Upper lobe of right lung (tissue), 1 donor: ENCODE measurements at regions not wholly inside any gene's neighbourhood (a gene's known extent, or its start where the extent isn't known, plus 50 kb on each side); places are given as distances from the start of the nearest gene placed in this dataset.

Experiments used
- ATAC-seq: fragments of 200-7000 bp; cut with Tn5 transposase; one replicate; pipeline ENCODE4 v1.9.1; 2020; ENCODE audit warnings: mild to moderate bottlenecking, moderate library complexity
- DNase-seq: peaks from one replicate; pipeline ENCODE4 v3.0.0-alpha.2; 2020
- H3K27ac ChIP-seq: fragments of 200-600 bp; one replicate; pipeline ENCODE4 v1.8.0; 2022
- H3K27me3 ChIP-seq: fragments of 200-600 bp; one replicate; pipeline ENCODE4 v1.8.0; 2022; ENCODE audit warnings: mild to moderate bottlenecking
- H3K36me3 ChIP-seq: fragments of 200-600 bp; one replicate; pipeline ENCODE4 v1.8.0; 2022
- H3K4me1 ChIP-seq: fragments of 200-600 bp; one replicate; pipeline ENCODE4 v1.8.0; 2022
- H3K4me3 ChIP-seq: fragments of 200-600 bp; one replicate; pipeline ENCODE4 v1.8.0; 2022; ENCODE audit warnings: mild to moderate bottlenecking
- H3K9me3 ChIP-seq: fragments of 200-600 bp; one replicate; pipeline ENCODE4 v1.8.0; 2022
- intact Hi-C: fragments of 100-400 bp; cut with DNase I; formaldehyde crosslinking; loops from one replicate; pipeline ENCODE4 v1.11.0; 2022
- TF ChIP-seq, protein P1 (sequence below): fragments of 200-600 bp; IDR thresholded peaks from one replicate; pipeline ENCODE4 v1.8.0; 2022; ENCODE audit warnings: antibody characterized with exemption
- donor health status: DM: no; HTN: yes; CAD: no; lungs with severe emphysema.

DNA sequence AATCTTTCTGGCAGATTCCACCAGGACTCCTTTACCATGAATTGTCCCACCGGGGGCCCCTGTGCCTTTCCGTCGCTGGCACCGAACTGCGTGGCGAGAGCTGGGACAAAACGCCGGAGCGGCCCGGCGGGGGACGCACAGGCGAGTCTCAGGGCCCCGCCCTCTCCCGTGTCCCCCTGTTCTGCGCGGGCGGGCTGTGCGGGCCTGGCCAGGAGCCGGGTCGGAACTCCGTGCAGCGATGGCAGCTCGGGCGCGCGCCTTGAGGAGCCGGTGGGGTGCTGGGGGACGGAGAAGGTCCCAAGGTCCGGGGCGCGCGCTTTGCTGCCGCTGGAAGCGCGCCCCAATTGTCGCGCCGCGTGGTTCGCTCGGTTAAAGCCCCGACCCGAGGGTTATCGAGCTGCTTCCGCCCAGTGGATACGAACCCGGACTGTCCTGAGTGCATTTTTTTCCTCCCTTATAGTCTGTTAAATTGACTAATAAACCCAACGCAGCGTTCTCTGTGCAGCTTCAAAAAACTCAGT is 125.3 kb downstream of the TMEM174 start:
- H3K4me3 ChIP-seq: no peak overlapping the region
- H3K36me3 ChIP-seq: no peaks in the 10 kb centered on the region
- H3K4me1 ChIP-seq: peaks cover 7% of the 10 kb centered on the region
- no peak overlapping the region for H3K27ac ChIP-seq
- ATAC-seq (no peak), DNase-seq (no peak)
- peaks cover 90% of the 10 kb centered on the region for H3K27me3 ChIP-seq
- intact Hi-C loops: no loop called here
- TF ChIP-seq, protein P1, sequence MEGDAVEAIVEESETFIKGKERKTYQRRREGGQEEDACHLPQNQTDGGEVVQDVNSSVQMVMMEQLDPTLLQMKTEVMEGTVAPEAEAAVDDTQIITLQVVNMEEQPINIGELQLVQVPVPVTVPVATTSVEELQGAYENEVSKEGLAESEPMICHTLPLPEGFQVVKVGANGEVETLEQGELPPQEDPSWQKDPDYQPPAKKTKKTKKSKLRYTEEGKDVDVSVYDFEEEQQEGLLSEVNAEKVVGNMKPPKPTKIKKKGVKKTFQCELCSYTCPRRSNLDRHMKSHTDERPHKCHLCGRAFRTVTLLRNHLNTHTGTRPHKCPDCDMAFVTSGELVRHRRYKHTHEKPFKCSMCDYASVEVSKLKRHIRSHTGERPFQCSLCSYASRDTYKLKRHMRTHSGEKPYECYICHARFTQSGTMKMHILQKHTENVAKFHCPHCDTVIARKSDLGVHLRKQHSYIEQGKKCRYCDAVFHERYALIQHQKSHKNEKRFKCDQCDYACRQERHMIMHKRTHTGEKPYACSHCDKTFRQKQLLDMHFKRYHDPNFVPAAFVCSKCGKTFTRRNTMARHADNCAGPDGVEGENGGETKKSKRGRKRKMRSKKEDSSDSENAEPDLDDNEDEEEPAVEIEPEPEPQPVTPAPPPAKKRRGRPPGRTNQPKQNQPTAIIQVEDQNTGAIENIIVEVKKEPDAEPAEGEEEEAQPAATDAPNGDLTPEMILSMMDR: no peak
- no peaks in the 10 kb centered on the region for H3K9me3 ChIP-seq

DNA sequence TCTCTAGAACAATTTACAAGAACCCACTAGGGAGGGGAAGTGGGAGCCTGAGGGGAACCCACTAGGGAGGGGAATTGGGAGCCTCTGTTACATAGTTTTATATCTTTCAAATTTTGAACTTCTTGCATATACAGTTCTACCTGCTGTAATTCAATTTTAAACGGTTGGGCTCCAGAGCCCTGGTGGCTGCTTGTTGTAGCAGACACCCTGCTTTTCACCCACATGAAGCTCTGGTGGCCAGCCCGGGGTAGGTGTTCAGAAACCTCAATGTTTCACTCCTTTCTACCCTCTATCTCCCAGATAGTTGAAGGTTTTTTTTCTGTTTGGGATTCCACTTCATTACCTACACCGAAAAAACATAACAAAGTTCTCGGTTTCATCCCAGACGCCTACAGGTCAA is 124.4 kb downstream of the TMEM174 start:
- no peak for ATAC-seq
- Histone ChIP-seq H3K27ac (no peak overlapping the region), H3K4me1 (peaks cover 7% of the 10 kb centered on the region), H3K27me3 (peaks cover 89% of the 10 kb centered on the region), H3K36me3 (no peaks in the 10 kb centered on the region), H3K4me3 (no peak overlapping the region), H3K9me3 (no peaks in the 10 kb centered on the region)
- intact Hi-C loops: no loop called here
- TF ChIP-seq, protein P1: no peak
- DNase-seq: no peak

DNA sequence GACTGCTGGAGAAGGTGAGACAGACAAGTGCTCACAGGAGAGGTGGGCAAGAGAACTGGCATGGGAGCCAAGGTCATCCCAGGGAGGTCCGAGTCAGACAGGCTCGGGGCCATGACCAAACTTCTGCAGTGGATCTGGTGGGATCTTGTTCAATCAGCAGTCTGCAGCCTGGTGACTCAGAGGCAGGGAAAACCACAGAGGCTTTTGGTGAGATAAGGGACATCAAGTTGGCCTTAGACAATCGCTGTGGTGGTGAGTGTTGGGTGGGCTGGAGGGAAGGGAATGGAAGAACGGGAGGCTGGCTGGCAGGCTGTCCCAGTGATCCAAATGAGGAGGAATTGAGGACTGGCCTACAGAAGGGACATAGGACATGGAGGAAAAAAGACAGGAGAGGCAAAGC is 123.8 kb downstream of the TMEM174 start:
- TF ChIP-seq, protein P1: no peak
- Histone ChIP-seq H3K36me3 (no peaks in the 10 kb centered on the region), H3K4me1 (peaks cover 7% of the 10 kb centered on the region), H3K4me3 (no peak overlapping the region), H3K27ac (no peak overlapping the region), H3K9me3 (no peaks in the 10 kb centered on the region), H3K27me3 (peaks cover 89% of the 10 kb centered on the region)
- no peak for DNase-seq
- intact Hi-C loops: no loop called here
- no peak for ATAC-seq

GRCh38 chr5:73295921-73296320 is 122.9 kb downstream of the TMEM174 start:
- H3K36me3 ChIP-seq: no peaks in the 10 kb centered on the region
- TF ChIP-seq, protein P1: no peak
- no peak overlapping the region for H3K27ac ChIP-seq
- H3K4me1 ChIP-seq: peaks cover 7% of the 10 kb centered on the region
- intact Hi-C loops: no loop called here
- ATAC-seq: no peak
- no peaks in the 10 kb centered on the region for H3K9me3 ChIP-seq
- H3K4me3 ChIP-seq: no peak overlapping the region
- peaks cover 89% of the 10 kb centered on the region for H3K27me3 ChIP-seq
- no peak for DNase-seq

DNA sequence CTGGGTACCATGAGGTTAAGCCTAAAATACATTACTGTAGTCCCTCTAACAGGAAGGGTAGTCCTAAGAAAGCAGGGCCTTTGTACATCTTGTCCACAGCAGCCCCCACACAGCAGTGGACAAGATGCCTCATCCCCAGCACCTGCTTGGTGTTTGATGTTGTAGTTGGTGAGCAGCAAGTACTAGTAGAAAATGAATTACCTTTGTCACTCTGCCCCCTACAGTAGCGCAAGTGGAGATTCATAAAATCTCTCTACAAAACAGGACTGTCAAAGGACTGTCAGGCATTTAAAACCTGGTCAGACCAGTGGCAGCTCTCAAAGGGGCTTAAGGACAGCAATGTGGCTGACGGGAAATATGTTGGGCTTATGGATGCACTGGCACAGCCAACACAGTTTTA is 122.5 kb downstream of the TMEM174 start:
- TF ChIP-seq, protein P1: peak; percentile 16
- intact Hi-C loops: no loop called here
- peaks cover 7% of the 10 kb centered on the region for H3K4me1 ChIP-seq
- no peaks in the 10 kb centered on the region for H3K9me3 ChIP-seq
- peaks cover 88% of the 10 kb centered on the region for H3K27me3 ChIP-seq
- DNase-seq: no peak
- H3K27ac ChIP-seq: no peak overlapping the region
- ATAC-seq: peak; percentile 60
- H3K36me3 ChIP-seq: no peaks in the 10 kb centered on the region
- H3K4me3 ChIP-seq: no peak overlapping the region
